H9 (cell line): ENCODE measurements at regions not wholly inside any gene's neighbourhood (a gene's known extent, or its start where the extent isn't known, plus 50 kb on each side); places are given as distances from the start of the nearest gene placed in this dataset.

ENCODE experiments used
- DNase-seq: peaks from one replicate; pipeline ENCODE4 v3.0.0-alpha.2; 2017
- H2AFZ ChIP-seq: one replicate; pipeline ENCODE4 v1.6.1; 2013; ENCODE audit warnings: mild to moderate bottlenecking, low read length, control low read depth, moderate library complexity
- H2AK5ac ChIP-seq: 2 replicates; pipeline ENCODE4 v1.6.1; 2013; ENCODE audit warnings: low read length, control low read depth, mixed read lengths; ENCODE audit not compliant: insufficient read length
- H2BK120ac ChIP-seq: one replicate; pipeline ENCODE4 v1.6.1; 2013; ENCODE audit warnings: low read depth, mild to moderate bottlenecking, low read length, control low read depth, inconsistent platforms; ENCODE audit not compliant: poor library complexity, severe bottlenecking
- H2BK12ac ChIP-seq: 2 replicates; pipeline ENCODE4 v1.6.1; 2013; ENCODE audit warnings: low read length, control low read depth, mixed read lengths, low read depth; ENCODE audit not compliant: insufficient read length
- H2BK15ac ChIP-seq: 2 replicates; pipeline ENCODE4 v1.6.1; 2013; ENCODE audit warnings: low read depth, low read length, control low read depth
- H2BK20ac ChIP-seq: one replicate; pipeline ENCODE4 v1.6.1; 2013; ENCODE audit warnings: low read depth, mild to moderate bottlenecking, low read length, control low read depth, inconsistent platforms; ENCODE audit not compliant: poor library complexity, severe bottlenecking
- H2BK5ac ChIP-seq: 2 replicates; pipeline ENCODE4 v1.6.1; 2013; ENCODE audit warnings: low read length, control low read depth, mixed read lengths; ENCODE audit not compliant: insufficient read length
- H3K14ac ChIP-seq: 2 replicates; pipeline ENCODE4 v1.6.1; 2013; ENCODE audit warnings: low read length, control low read depth; ENCODE audit not compliant: insufficient read depth
- H3K18ac ChIP-seq: 2 replicates; pipeline ENCODE4 v1.6.1; 2013; ENCODE audit warnings: low read depth, mild to moderate bottlenecking, mixed read lengths, low read length, control low read depth; ENCODE audit not compliant: insufficient read length
- H3K23ac ChIP-seq: 2 replicates; pipeline ENCODE4 v1.6.1; 2013; ENCODE audit warnings: low read length, control low read depth, mixed read lengths, low read depth; ENCODE audit not compliant: insufficient read length
- H3K23me2 ChIP-seq: 2 replicates; pipeline ENCODE4 v1.6.1; 2013; ENCODE audit warnings: low read depth, mild to moderate bottlenecking, mixed read lengths, low read length, control low read depth; ENCODE audit not compliant: insufficient read length, poor library complexity, severe bottlenecking
- H3K27ac ChIP-seq: 2 replicates; pipeline ENCODE4 v1.5.1; 2013; ENCODE audit warnings: low read length, control low read depth, mixed read lengths, low read depth; ENCODE audit not compliant: insufficient read length
- H3K27me3 ChIP-seq: 2 replicates; pipeline ENCODE4 v1.6.1; 2013; ENCODE audit warnings: low read length, control low read depth, inconsistent platforms; ENCODE audit not compliant: insufficient read depth
- H3K4ac ChIP-seq: 2 replicates; pipeline ENCODE4 v1.6.1; 2013; ENCODE audit warnings: low read depth, mild to moderate bottlenecking, control low read depth, inconsistent platforms, low read length, moderate library complexity
- H3K4me1 ChIP-seq: 2 replicates; pipeline ENCODE4 v1.6.1; 2013; ENCODE audit warnings: low read length, control low read depth, inconsistent platforms; ENCODE audit not compliant: insufficient read depth
- H3K4me2 ChIP-seq: 2 replicates; pipeline ENCODE4 v1.6.1; 2013; ENCODE audit warnings: low read length, control low read depth, mixed read lengths; ENCODE audit not compliant: insufficient read length, insufficient read depth
- H3K56ac ChIP-seq: 2 replicates; pipeline ENCODE4 v1.6.1; 2013; ENCODE audit warnings: low read depth, mild to moderate bottlenecking, mixed read lengths, low read length, control low read depth; ENCODE audit not compliant: insufficient read length
- H3K79me1 ChIP-seq: 2 replicates; pipeline ENCODE4 v1.6.1; 2013; ENCODE audit warnings: low read depth, mild to moderate bottlenecking, moderate library complexity, low read length, control low read depth, inconsistent platforms; ENCODE audit not compliant: insufficient read depth, poor library complexity, severe bottlenecking
- H3K79me2 ChIP-seq: 2 replicates; pipeline ENCODE4 v1.6.1; 2013; ENCODE audit warnings: low read length, control low read depth, inconsistent platforms; ENCODE audit not compliant: insufficient read depth
- H3K9ac ChIP-seq: 2 replicates; pipeline ENCODE4 v1.6.1; 2013; ENCODE audit warnings: low read length, control low read depth, mixed read lengths; ENCODE audit not compliant: insufficient read length; ENCODE audit errors: extremely low read depth
- H3K9me3 ChIP-seq: one replicate; pipeline ENCODE4 v1.6.1; 2013; ENCODE audit warnings: low read depth, low read length, inconsistent platforms; ENCODE audit not compliant: control insufficient read depth
- H3T11ph ChIP-seq: one replicate; pipeline ENCODE4 v1.6.1; 2013; ENCODE audit warnings: mild to moderate bottlenecking, low read length, control low read depth, inconsistent platforms
- H4K20me1 ChIP-seq: one replicate; pipeline ENCODE4 v1.6.1; 2013; ENCODE audit not compliant: control insufficient read depth, insufficient read length, insufficient read depth
- H4K5ac ChIP-seq: 2 replicates; pipeline ENCODE4 v1.6.1; 2013; ENCODE audit warnings: low read depth, mild to moderate bottlenecking, mixed read lengths, low read length, control low read depth; ENCODE audit not compliant: insufficient read length
- H4K8ac ChIP-seq: replicated peaks from 2 replicates; pipeline ENCODE4 v1.6.1; 2013; ENCODE audit warnings: low read length, control low read depth, mixed read lengths, low read depth; ENCODE audit not compliant: insufficient read length
- H4K91ac ChIP-seq: 2 replicates; pipeline ENCODE4 v1.6.1; 2013; ENCODE audit warnings: low read depth, mild to moderate bottlenecking, moderate library complexity, mixed read lengths, low read length, control low read depth; ENCODE audit not compliant: insufficient read length
- H3K27ac Mint-ChIP-seq, 3 experiments: 2 replicates in 2 of 3; 3 replicates in 1 of 3; pipeline ENCODE4 v1.8.0; 2020 to 2021; ENCODE audit warnings: mixed read lengths in 3 of 3, mild to moderate bottlenecking in 1 of 3, moderate library complexity in 1 of 3
- H3K27me3 Mint-ChIP-seq: 2 replicates; pipeline ENCODE4 v1.8.0; 2021; ENCODE audit warnings: low read depth, mild to moderate bottlenecking, moderate library complexity, mixed read lengths
- H3K36me3 Mint-ChIP-seq, 3 experiments: 2 replicates in 2 of 3; 3 replicates in 1 of 3; pipeline ENCODE4 v1.8.0; 2020 to 2021; ENCODE audit warnings: low read depth in 3 of 3, mixed read lengths in 3 of 3; ENCODE audit not compliant: insufficient read depth in 1 of 3
- H3K4me1 Mint-ChIP-seq, 2 experiments: 2 replicates each; pipeline ENCODE4 v1.8.0; 2020; ENCODE audit warnings: mixed read lengths in 2 of 2
- H3K4me3 Mint-ChIP-seq, 2 experiments: 2 replicates in 1 of 2; 3 replicates in 1 of 2; pipeline ENCODE4 v1.8.0; 2020 to 2021; ENCODE audit warnings: mild to moderate bottlenecking in 2 of 2, mixed read lengths in 2 of 2, moderate library complexity in 1 of 2
- H3K9me3 Mint-ChIP-seq, 2 experiments: 2 replicates in 1 of 2; 3 replicates in 1 of 2; pipeline ENCODE4 v1.8.0; 2020; ENCODE audit warnings: mild to moderate bottlenecking in 2 of 2, mixed read lengths in 2 of 2, moderate library complexity in 1 of 2
- WGBS: extraction: QIAGEN DNeasy Blood & Tissue Kit; methylation state at CpG from one replicate; pipeline ENCODE4 v1.1.7; 2013; ENCODE audit warnings: missing lambda C conversion rate, low lambda C conversion rate, mixed read lengths; ENCODE audit not compliant: insufficient read length; ENCODE audit errors: extremely low coverage; 5-methylcytosine and 5-hydroxymethylcytosine counted together
- TF ChIP-seq, protein P1 (sequence below): fragments of 200-600 bp; sonication (generic); conservative IDR thresholded peaks from 3 replicates; pipeline ENCODE4 v1.8.0; 2021; ENCODE audit warnings: antibody characterized with exemption, mild to moderate bottlenecking

GRCh38 chr14:34160619-34161018 lies 209.7 kb upstream of the EGLN3 start:
- no peak overlapping the region for H3K9ac ChIP-seq
- no peak overlapping the region for H2BK20ac ChIP-seq
- no peaks in the 10 kb centered on the region for H3K23me2 ChIP-seq
- no peak overlapping the region for H3K4me2 ChIP-seq
- no peaks in the 10 kb centered on the region for H3K27me3 ChIP-seq
- no peaks in the 10 kb centered on the region for H3K79me2 ChIP-seq
- DNase-seq = no peak
- H3K14ac ChIP-seq = no peak overlapping the region
- H2BK15ac ChIP-seq = no peak overlapping the region
- no peak overlapping the region for H2AK5ac ChIP-seq
- H3K4ac ChIP-seq = no peak overlapping the region
- no peak overlapping the region for H2BK12ac ChIP-seq
- Mint-ChIP-seq H3K9me3 (no peaks in the 10 kb centered on the region), H3K36me3 (no peaks in the 10 kb centered on the region), H3K27ac (no peak overlapping the region), H3K4me1 (no peaks in the 10 kb centered on the region), H3K4me3 (no peak overlapping the region), H3K27me3 (no peaks in the 10 kb centered on the region)
- no peaks in the 10 kb centered on the region for H3K4me1 ChIP-seq
- H3K56ac ChIP-seq = no peak overlapping the region
- H4K91ac ChIP-seq = no peak overlapping the region
- no peak overlapping the region for H3K23ac ChIP-seq
- H4K20me1 ChIP-seq = no peaks in the 10 kb centered on the region
- H3K18ac ChIP-seq = no peak overlapping the region
- H3T11ph ChIP-seq = no peak overlapping the region
- TF ChIP-seq, protein P1, sequence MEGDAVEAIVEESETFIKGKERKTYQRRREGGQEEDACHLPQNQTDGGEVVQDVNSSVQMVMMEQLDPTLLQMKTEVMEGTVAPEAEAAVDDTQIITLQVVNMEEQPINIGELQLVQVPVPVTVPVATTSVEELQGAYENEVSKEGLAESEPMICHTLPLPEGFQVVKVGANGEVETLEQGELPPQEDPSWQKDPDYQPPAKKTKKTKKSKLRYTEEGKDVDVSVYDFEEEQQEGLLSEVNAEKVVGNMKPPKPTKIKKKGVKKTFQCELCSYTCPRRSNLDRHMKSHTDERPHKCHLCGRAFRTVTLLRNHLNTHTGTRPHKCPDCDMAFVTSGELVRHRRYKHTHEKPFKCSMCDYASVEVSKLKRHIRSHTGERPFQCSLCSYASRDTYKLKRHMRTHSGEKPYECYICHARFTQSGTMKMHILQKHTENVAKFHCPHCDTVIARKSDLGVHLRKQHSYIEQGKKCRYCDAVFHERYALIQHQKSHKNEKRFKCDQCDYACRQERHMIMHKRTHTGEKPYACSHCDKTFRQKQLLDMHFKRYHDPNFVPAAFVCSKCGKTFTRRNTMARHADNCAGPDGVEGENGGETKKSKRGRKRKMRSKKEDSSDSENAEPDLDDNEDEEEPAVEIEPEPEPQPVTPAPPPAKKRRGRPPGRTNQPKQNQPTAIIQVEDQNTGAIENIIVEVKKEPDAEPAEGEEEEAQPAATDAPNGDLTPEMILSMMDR = no peak
- WGBS = no CpG with 5 or more reads among the region's 2 CpGs
- H2BK120ac ChIP-seq = no peak overlapping the region
- no peak overlapping the region for H4K5ac ChIP-seq
- no peak overlapping the region for H2AFZ ChIP-seq
- no peak overlapping the region for H4K8ac ChIP-seq
- no peaks in the 10 kb centered on the region for H3K79me1 ChIP-seq
- H3K27ac ChIP-seq = no peak overlapping the region
- no peak overlapping the region for H2BK5ac ChIP-seq
- H3K9me3 ChIP-seq = no peaks in the 10 kb centered on the region
